ENCODE measurements at regions not wholly inside any gene's neighbourhood (a gene's known extent, or its start where the extent isn't known, plus 50 kb on each side); places are given as distances from the start of the nearest gene placed in this dataset.
"Not testable (repeated sequence)": the region's sequence is repeated elsewhere in the genome, so short reads cannot be mapped to it uniquely, and the experiment has no call there.

- H3K9ac ChIP-seq (ENCODE audit: low read length): no peak overlapping the region
- no peak overlapping the region for H3K27ac ChIP-seq (ENCODE audit: low read length)
- no peaks in the 10 kb centered on the region for H4K20me1 ChIP-seq (ENCODE audit: insufficient read depth, low read length)
- H3K4me2 ChIP-seq (ENCODE audit: low read length): no peak overlapping the region
- H3K4me1 ChIP-seq (ENCODE audit: low read length): no peaks in the 10 kb centered on the region
- H3K79me2 ChIP-seq (ENCODE audit: low read length): no peaks in the 10 kb centered on the region
- no peaks in the 10 kb centered on the region for H3K27me3 ChIP-seq (ENCODE audit: low read depth, low read length)
- no peak overlapping the region for H2AFZ ChIP-seq (ENCODE audit: low read depth, low read length)
- H3K9me3 ChIP-seq (ENCODE audit: insufficient read depth, low read length): no peaks in the 10 kb centered on the region
- TF ChIP-seq EZH2phosphoT487 (IDR thresholded peaks at IDR 0.05; ENCODE audit: low read depth) (no peak), CTCF (IDR thresholded peaks at IDR 0.05; ENCODE audit: low read depth, low read length) (no peak)
- H3K4me3 ChIP-seq (ENCODE audit: low read length): no peak overlapping the region
- H3K36me3 ChIP-seq (replicated peaks; ENCODE audit: low read depth, low read length): no peaks in the 10 kb centered on the region
These were observed 95.1 kb upstream of the ITGB1 start for GRCh38 chr10:33052915-33053810.

- Histone ChIP-seq H3K4me3 (ENCODE audit: low read length) (no peak overlapping the region), H3K9ac (ENCODE audit: low read length) (no peak overlapping the region), H3K79me2 (ENCODE audit: low read length) (no peaks in the 10 kb centered on the region), H3K27ac (ENCODE audit: low read length) (no peak overlapping the region), H4K20me1 (ENCODE audit: insufficient read depth, low read length) (no peaks in the 10 kb centered on the region), H3K4me2 (ENCODE audit: low read length) (no peak overlapping the region), H3K27me3 (ENCODE audit: low read depth, low read length) (no peaks in the 10 kb centered on the region), H3K36me3 (replicated peaks; ENCODE audit: low read depth, low read length) (no peaks in the 10 kb centered on the region), H3K9me3 (ENCODE audit: insufficient read depth, low read length) (no peaks in the 10 kb centered on the region), H3K4me1 (ENCODE audit: low read length) (no peaks in the 10 kb centered on the region), H2AFZ (ENCODE audit: low read depth, low read length) (no peak overlapping the region)
- TF ChIP-seq EZH2phosphoT487 (IDR thresholded peaks at IDR 0.05; ENCODE audit: low read depth) (no peak), CTCF (IDR thresholded peaks at IDR 0.05; ENCODE audit: low read depth, low read length) (no peak)
These were observed 94.3 kb upstream of the ITGB1 start for GRCh38 chr10:33052263-33052875.

- not testable (repeated sequence) for H3K79me2 ChIP-seq (ENCODE audit: low read length); H3K27me3 ChIP-seq (ENCODE audit: low read depth, low read length); H3K36me3 ChIP-seq (replicated peaks; ENCODE audit: low read depth, low read length); H3K9me3 ChIP-seq (ENCODE audit: insufficient read depth, low read length); H2AFZ ChIP-seq (ENCODE audit: low read depth, low read length); H4K20me1 ChIP-seq (ENCODE audit: insufficient read depth, low read length); H3K9ac ChIP-seq (ENCODE audit: low read length); H3K27ac ChIP-seq (ENCODE audit: low read length); H3K4me1 ChIP-seq (ENCODE audit: low read length)
- Histone ChIP-seq H3K4me2 (ENCODE audit: low read length) (peak overlapping the region; percentile 44), H3K4me3 (ENCODE audit: low read length) (peak overlapping the region; percentile 57)
These were observed 92.2 kb upstream of the ITGB1 start for GRCh38 chr10:33049963-33050920.

GRCh38 chr10:33048223-33048622 lies 90.2 kb upstream of the ITGB1 start:
- Histone ChIP-seq H2AFZ (ENCODE audit: low read depth, low read length) (no peak overlapping the region), H3K4me3 (ENCODE audit: low read length) (no peak overlapping the region), H3K4me2 (ENCODE audit: low read length) (no peak overlapping the region), H4K20me1 (ENCODE audit: insufficient read depth, low read length) (no peaks in the 10 kb centered on the region), H3K9me3 (ENCODE audit: insufficient read depth, low read length) (no peaks in the 10 kb centered on the region), H3K36me3 (replicated peaks; ENCODE audit: low read depth, low read length) (no peaks in the 10 kb centered on the region), H3K79me2 (ENCODE audit: low read length) (no peaks in the 10 kb centered on the region), H3K9ac (ENCODE audit: low read length) (no peak overlapping the region), H3K4me1 (ENCODE audit: low read length) (no peaks in the 10 kb centered on the region), H3K27me3 (ENCODE audit: low read depth, low read length) (no peaks in the 10 kb centered on the region), H3K27ac (ENCODE audit: low read length) (no peak overlapping the region)
- no peak for TF ChIP-seq EZH2phosphoT487 (IDR thresholded peaks at IDR 0.05; ENCODE audit: low read depth)
- TF ChIP-seq CTCF (IDR thresholded peaks at IDR 0.05; ENCODE audit: low read depth, low read length): no peak
